Ovary (tissue), 7 donors: ENCODE measurements at regions not wholly inside any gene's neighbourhood (a gene's known extent, or its start where the extent isn't known, plus 50 kb on each side); places are given as distances from the start of the nearest gene placed in this dataset.

ENCODE experiments used
- DNase-seq, 5 donors: peaks; one replicate each; pipeline ENCODE4 v3.0.0-alpha.2; 2019 to 2020
- H3K27ac ChIP-seq, 2 donors: fragments of 200-600 bp; one replicate each; pipeline versions ENCODE4 v1.5.1 to v1.8.0; 2019 to 2022
- H3K27me3 ChIP-seq: fragments of 200-600 bp; one replicate; pipeline ENCODE4 v1.8.0; 2022
- H3K36me3 ChIP-seq: fragments of 200-600 bp; sonication (generic); one replicate; pipeline ENCODE4 v1.5.1; 2019
- H3K4me1 ChIP-seq: one replicate; pipeline ENCODE4 v1.8.1; 2013; ENCODE audit warnings: mild to moderate bottlenecking, moderate library complexity; ENCODE audit not compliant: insufficient read depth
- H3K4me3 ChIP-seq: fragments of 200-600 bp; sonication (generic); one replicate; pipeline ENCODE4 v1.5.1; 2017
- H3K9me3 ChIP-seq, 2 donors: fragments of 200-600 bp in 1 of 2; sonication (generic) in 1 of 2; one replicate each; pipeline versions ENCODE4 v1.5.1 to v1.8.1; 2013 to 2019; ENCODE audit warnings: mild to moderate bottlenecking in 1 of 2, moderate library complexity in 1 of 2
- CTCF ChIP-seq, 3 donors: fragments of 450-650 bp in 2 of 3; fragments of 200-600 bp in 1 of 3; IDR thresholded peaks; one replicate each; pipeline versions ENCODE4 v1.5.1 to v1.8.0; 2016 to 2022; ENCODE audit warnings: antibody characterized with exemption in 3 of 3, mild to moderate bottlenecking in 1 of 3
- EP300 ChIP-seq: sonication (generic); formaldehyde crosslinking; IDR thresholded peaks from one replicate; pipeline ENCODE4 v1.6.1; 2017; ENCODE audit warnings: antibody characterized with exemption
- POLR2A ChIP-seq: fragments of 450-650 bp; IDR thresholded peaks from one replicate; pipeline ENCODE4 v1.6.1; 2017; ENCODE audit warnings: antibody characterized with exemption, mild to moderate bottlenecking, moderate library complexity
- WGBS, 3 donors: extraction: QIAGEN DNeasy Blood & Tissue Kit in 1 of 3; methylation state at CpG; one replicate each; pipeline versions ENCODE4 v1.1.5 to v1.1.7; 2013 to 2017; 5-methylcytosine and 5-hydroxymethylcytosine counted together
- intact Hi-C, 4 donors: fragments of 100-400 bp; cut with DNase I; formaldehyde crosslinking; loops; one replicate each; pipeline versions ENCODE4 v1.11.0 to v1.15.1; 2022 to 2023
- donor health status: DM: no; HTN: no; CAD: no; lungs with moderate emphysema.
- donor health status: DM: no; HTN: no; CAD: no.
- donor health status: Bipolar disorder and iron deficiency.
- donor health status: DM: no; HTN: no; CAD: no.
- donor health status: DM: yes; HTN: yes; CAD: no.

GRCh38 chr20:20797521-20798310 is 85.3 kb upstream of the RALGAPA2 start:
- no peaks in the 10 kb centered on the region for H3K36me3 ChIP-seq
- no peaks in the 10 kb centered on the region for H3K9me3 ChIP-seq
- no peak overlapping the region for H3K27ac ChIP-seq
- intact Hi-C loops, result no loop called here
- no peak for DNase-seq
- H3K4me3 ChIP-seq, result no peak overlapping the region
- H3K4me1 ChIP-seq, result no peaks in the 10 kb centered on the region
- no peaks in the 10 kb centered on the region for H3K27me3 ChIP-seq
- WGBS, 3 donors, result 79 to 88% (median 85%) methylated on average over 14 of the region's 14 CpGs
- TF ChIP-seq EP300 (no peak), CTCF (IDR thresholded peaks at IDR 0.05) (no peak), POLR2A (no peak)

- no peaks in the 10 kb centered on the region for H3K4me1 ChIP-seq
- no peak for DNase-seq
- 89 to 93% (median 91%) methylated on average over 18 of the region's 18 CpGs for WGBS, 3 donors
- no peaks in the 10 kb centered on the region for H3K36me3 ChIP-seq
- no peak overlapping the region for H3K4me3 ChIP-seq
- intact Hi-C loops, result no loop called here
- no peak overlapping the region for H3K27ac ChIP-seq
- H3K27me3 ChIP-seq, result no peaks in the 10 kb centered on the region
- H3K9me3 ChIP-seq, result no peaks in the 10 kb centered on the region
- TF ChIP-seq CTCF (IDR thresholded peaks at IDR 0.05) (no peak), POLR2A (no peak), EP300 (no peak)
Measured at GRCh38 chr20:20796766-20797440, 84.5 kb upstream of the RALGAPA2 start.

DNA sequence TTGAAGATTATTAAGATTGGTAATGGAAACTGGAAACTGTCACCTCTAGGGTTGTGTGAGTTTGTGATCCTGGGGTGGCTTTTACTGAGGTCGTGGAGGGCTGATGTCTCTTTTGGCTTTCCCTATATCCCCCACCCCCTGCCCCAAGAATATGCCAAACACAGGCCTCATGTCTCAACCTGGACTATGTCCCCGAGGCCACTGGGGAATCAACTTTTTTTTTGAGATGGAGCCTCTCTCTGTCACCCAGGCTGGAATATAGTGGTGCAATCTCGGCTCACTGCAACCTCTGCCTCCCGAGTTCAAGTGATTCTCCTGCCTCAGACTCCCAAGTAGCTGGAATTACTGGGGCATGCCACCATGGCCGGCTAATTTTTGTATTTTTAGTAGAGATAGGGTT is 83.3 kb upstream of the RALGAPA2 start:
- Histone ChIP-seq H3K9me3 (no peaks in the 10 kb centered on the region), H3K4me3 (no peak overlapping the region), H3K27me3 (no peaks in the 10 kb centered on the region), H3K27ac (no peak overlapping the region), H3K36me3 (no peaks in the 10 kb centered on the region), H3K4me1 (no peaks in the 10 kb centered on the region)
- TF ChIP-seq EP300 (no peak), CTCF (IDR thresholded peaks at IDR 0.05) (no peak), POLR2A (no peak)
- intact Hi-C loops, result no loop called here
- no peak for DNase-seq
- WGBS, 3 donors, result 71 to 80% (median 79%) methylated on average over 5 of the region's 5 CpGs

DNA sequence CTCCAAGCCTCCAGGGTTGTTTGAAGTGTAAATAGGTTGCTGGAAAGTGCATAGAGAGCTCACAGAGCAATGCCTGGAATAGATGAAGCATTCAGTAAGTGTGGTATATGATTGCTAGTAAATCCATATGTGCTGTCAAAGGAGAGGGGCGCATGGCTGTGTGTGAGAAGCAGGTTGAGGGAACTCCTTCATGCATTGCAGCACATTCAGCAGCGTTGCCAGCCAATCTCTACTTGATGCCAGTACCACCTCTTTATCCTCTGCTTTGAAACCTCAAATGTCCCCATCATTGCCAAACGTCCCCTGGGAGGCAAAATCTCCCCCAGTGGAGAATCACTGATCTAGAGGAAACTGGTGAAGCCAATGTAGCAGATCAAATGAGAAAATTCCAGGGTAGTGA is 82.7 kb upstream of the RALGAPA2 start:
- no peak overlapping the region for H3K27ac ChIP-seq
- DNase-seq, result no peak
- TF ChIP-seq CTCF (IDR thresholded peaks at IDR 0.05) (no peak), EP300 (no peak), POLR2A (no peak)
- H3K27me3 ChIP-seq, result no peaks in the 10 kb centered on the region
- H3K9me3 ChIP-seq, result no peaks in the 10 kb centered on the region
- no peaks in the 10 kb centered on the region for H3K36me3 ChIP-seq
- no peaks in the 10 kb centered on the region for H3K4me1 ChIP-seq
- no peak overlapping the region for H3K4me3 ChIP-seq
- intact Hi-C loops, result no loop called here
- 73 to 78% (median 74%) methylated on average over 3 of the region's 3 CpGs for WGBS, 3 donors
